ENCODE measurements at regions not wholly inside any gene's neighbourhood (a gene's known extent, or its start where the extent isn't known, plus 50 kb on each side); places are given as distances from the start of the nearest gene placed in this dataset.

DNA sequence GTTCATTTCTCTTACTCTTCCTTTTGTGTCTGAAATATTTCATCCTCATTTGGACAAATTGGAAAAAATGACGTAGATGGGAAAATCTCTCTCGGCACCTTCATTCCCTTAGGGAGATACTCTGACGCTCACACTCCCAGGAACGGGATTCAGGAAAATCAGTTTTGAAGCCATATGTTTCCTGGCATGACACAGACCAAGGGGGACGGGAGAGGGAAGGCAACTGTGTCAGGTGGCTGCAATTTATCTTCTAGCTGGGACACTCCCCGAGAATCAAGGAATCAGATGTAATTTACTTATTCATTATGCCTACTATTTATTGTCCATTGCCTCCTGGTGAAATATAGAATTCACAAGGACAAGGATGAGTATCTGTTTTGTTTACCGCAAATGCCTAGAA, 65.5 kb downstream of the IRX5 start:
- no peak for TF ChIP-seq CTCF (IDR thresholded peaks at IDR 0.05; ENCODE audit: insufficient read depth, low read depth, low read length)
- no peak for TF ChIP-seq EZH2 (IDR thresholded peaks at IDR 0.05; ENCODE audit: insufficient read depth, low read length)
